Stimulated activated CD8-positive, alpha-beta memory T cell treated with anti-CD3 and anti-CD28 coated beads, Interleukin-15, amount 100 ng/mL, for 48 hours (primary cell): ENCODE measurements at regions not wholly inside any gene's neighbourhood (a gene's known extent, or its start where the extent isn't known, plus 50 kb on each side); places are given as distances from the start of the nearest gene placed in this dataset.

ENCODE experiments used
- DNase-seq, 2 donors: peaks; one replicate each; pipeline ENCODE4 v3.0.0-alpha.2; 2020; ENCODE audit warnings: low read depth in 2 of 2

- no peak for DNase-seq
Measured at GRCh38 chr14:95442016-95442632, 74.3 kb downstream of the SYNE3 start.

GRCh38 chr14:95440951-95441350, 75.5 kb downstream of the SYNE3 start:
- no peak for DNase-seq

- DNase-seq = no peak
Measured at GRCh38 chr14:95440496-95440895, 76.0 kb downstream of the SYNE3 start.

- no peak for DNase-seq
Measured at GRCh38 chr14:95439881-95440280, 76.6 kb downstream of the SYNE3 start.

- DNase-seq = no peak
Measured at GRCh38 chr14:95437715-95438114, 78.7 kb downstream of the SYNE3 start.

- DNase-seq = no peak
Measured at GRCh38 chr14:95436354-95436753, 80.1 kb downstream of the SYNE3 start.

GRCh38 chr14:95434121-95434520, 82.3 kb downstream of the SYNE3 start:
- no peak for DNase-seq

GRCh38 chr14:95433094-95433478, 83.4 kb downstream of the SYNE3 start:
- no peak for DNase-seq

- DNase-seq = no peak
Measured at GRCh38 chr14:95432144-95433093, 84.0 kb downstream of the SYNE3 start.

GRCh38 chr14:95431199-95432143, 85.0 kb downstream of the SYNE3 start:
- no peak for DNase-seq

- DNase-seq = no peak
Measured at GRCh38 chr14:95428557-95428956, 87.9 kb downstream of the SYNE3 start.

GRCh38 chr14:95426116-95426475, 90.4 kb downstream of the SYNE3 start:
- DNase-seq = no peak

GRCh38 chr14:95425369-95426115, 90.9 kb downstream of the SYNE3 start:
- DNase-seq = no peak

- no peak for DNase-seq
Measured at GRCh38 chr14:95424529-95424928, 91.9 kb downstream of the SYNE3 start.

GRCh38 chr14:95421741-95422140, 94.7 kb downstream of the SYNE3 start:
- no peak for DNase-seq

GRCh38 chr14:95420060-95420459, 96.4 kb downstream of the SYNE3 start:
- DNase-seq = no peak

- DNase-seq = no peak
Measured at GRCh38 chr14:95419569-95419968, 96.9 kb downstream of the SYNE3 start.

- DNase-seq = no peak
Measured at GRCh38 chr14:95418858-95419257, 97.6 kb downstream of the SYNE3 start.

- DNase-seq = no peak
Measured at GRCh38 chr14:95417492-95417891, 97.8 kb upstream of the CLMN start.

GRCh38 chr14:95415993-95416392, 96.3 kb upstream of the CLMN start:
- no peak for DNase-seq
